ENCODE measurements at regions not wholly inside any gene's neighbourhood (a gene's known extent, or its start where the extent isn't known, plus 50 kb on each side); places are given as distances from the start of the nearest gene placed in this dataset.

DNA sequence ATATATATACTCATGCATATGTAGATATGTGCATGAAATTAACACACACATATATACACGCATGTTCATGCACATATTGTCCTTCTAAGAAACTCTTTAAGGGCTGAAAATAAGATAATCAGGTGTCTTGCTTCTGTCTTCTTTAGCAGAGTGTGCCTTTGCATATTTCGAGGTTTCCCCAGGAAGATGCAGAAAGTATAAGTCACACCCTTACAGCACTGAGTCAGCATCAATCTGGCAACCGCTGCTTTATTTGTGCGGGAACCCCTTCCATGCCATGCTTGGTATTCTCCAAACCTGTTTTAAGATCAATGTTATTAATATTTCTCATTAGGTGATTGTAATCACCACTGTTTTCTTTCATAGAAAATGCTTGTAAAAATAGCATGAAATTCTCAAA is 557.9 kb downstream of the CAAP1 start:
- no peaks in the 10 kb centered on the region for H3K9me3 Mint-ChIP-seq (ENCODE audit: low read depth)
- DNase-seq (ENCODE audit: low spot score, unreplicated experiment) = no peak
- H3K36me3 Mint-ChIP-seq (ENCODE audit: insufficient read depth) = no peaks in the 10 kb centered on the region
- H3K4me3 Mint-ChIP-seq (ENCODE audit: low read depth) = no peak overlapping the region
- H3K27me3 Mint-ChIP-seq = no peaks in the 10 kb centered on the region
- no peak overlapping the region for H3K27ac Mint-ChIP-seq
- TF ChIP-seq, protein P1, sequence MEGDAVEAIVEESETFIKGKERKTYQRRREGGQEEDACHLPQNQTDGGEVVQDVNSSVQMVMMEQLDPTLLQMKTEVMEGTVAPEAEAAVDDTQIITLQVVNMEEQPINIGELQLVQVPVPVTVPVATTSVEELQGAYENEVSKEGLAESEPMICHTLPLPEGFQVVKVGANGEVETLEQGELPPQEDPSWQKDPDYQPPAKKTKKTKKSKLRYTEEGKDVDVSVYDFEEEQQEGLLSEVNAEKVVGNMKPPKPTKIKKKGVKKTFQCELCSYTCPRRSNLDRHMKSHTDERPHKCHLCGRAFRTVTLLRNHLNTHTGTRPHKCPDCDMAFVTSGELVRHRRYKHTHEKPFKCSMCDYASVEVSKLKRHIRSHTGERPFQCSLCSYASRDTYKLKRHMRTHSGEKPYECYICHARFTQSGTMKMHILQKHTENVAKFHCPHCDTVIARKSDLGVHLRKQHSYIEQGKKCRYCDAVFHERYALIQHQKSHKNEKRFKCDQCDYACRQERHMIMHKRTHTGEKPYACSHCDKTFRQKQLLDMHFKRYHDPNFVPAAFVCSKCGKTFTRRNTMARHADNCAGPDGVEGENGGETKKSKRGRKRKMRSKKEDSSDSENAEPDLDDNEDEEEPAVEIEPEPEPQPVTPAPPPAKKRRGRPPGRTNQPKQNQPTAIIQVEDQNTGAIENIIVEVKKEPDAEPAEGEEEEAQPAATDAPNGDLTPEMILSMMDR (IDR thresholded peaks at IDR 0.05; ENCODE audit: unreplicated experiment) = no peak
- peaks cover 10% of the 10 kb centered on the region for H3K4me1 Mint-ChIP-seq (ENCODE audit: low read depth)

DNA sequence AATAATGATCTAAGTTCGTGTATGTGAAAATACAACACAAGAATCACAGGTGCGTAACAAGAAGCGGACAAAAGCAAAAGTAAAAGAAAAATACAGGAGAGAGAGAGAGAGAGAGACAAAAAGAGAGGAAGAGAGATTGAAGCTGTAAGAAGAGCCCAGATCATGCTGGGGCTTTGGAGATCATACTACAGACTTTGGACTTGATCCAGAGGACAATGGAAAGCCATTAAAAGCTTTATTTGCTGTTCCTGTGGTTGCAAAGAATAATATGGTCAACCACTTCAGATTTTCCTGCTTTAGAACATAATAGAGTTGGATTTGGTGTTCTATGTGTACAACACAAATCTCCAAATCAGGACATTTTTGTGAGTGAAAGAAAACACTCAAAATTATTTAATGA is 561.4 kb downstream of the CAAP1 start:
- H3K36me3 Mint-ChIP-seq (ENCODE audit: insufficient read depth) = no peaks in the 10 kb centered on the region
- H3K27me3 Mint-ChIP-seq = no peaks in the 10 kb centered on the region
- no peaks in the 10 kb centered on the region for H3K9me3 Mint-ChIP-seq (ENCODE audit: low read depth)
- peak overlapping the region; percentile 38 for H3K27ac Mint-ChIP-seq
- H3K4me1 Mint-ChIP-seq (ENCODE audit: low read depth) = peaks cover 10% of the 10 kb centered on the region
- TF ChIP-seq, protein P1 (IDR thresholded peaks at IDR 0.05; ENCODE audit: unreplicated experiment) = no peak
- DNase-seq (ENCODE audit: low spot score, unreplicated experiment) = no peak
- H3K4me3 Mint-ChIP-seq (ENCODE audit: low read depth) = no peak overlapping the region

DNA sequence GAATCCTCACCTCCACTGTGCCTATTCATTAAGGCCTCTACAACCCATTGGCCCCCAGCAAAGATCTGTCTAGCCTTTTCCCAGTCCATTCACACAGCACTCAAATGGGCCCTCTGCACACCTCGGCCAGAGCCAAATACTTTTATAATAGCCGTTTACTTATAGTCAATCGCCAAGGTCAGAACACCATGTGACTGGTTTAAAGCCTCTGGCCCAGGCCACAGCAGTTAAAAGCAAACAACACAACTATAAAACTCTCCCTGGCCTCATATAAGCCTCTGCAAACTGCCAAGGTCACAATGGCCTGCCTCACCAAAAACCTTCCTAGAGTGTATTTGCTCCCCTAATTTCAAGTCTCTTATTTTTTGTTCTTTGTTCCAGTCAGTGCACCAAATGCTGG is 562.6 kb downstream of the CAAP1 start:
- Mint-ChIP-seq H3K27ac (no peak overlapping the region), H3K36me3 (ENCODE audit: insufficient read depth) (no peaks in the 10 kb centered on the region), H3K4me1 (ENCODE audit: low read depth) (peaks cover 8% of the 10 kb centered on the region), H3K27me3 (no peaks in the 10 kb centered on the region), H3K9me3 (ENCODE audit: low read depth) (no peaks in the 10 kb centered on the region), H3K4me3 (ENCODE audit: low read depth) (no peak overlapping the region)
- TF ChIP-seq, protein P1 (IDR thresholded peaks at IDR 0.05; ENCODE audit: unreplicated experiment) = no peak
- no peak for DNase-seq (ENCODE audit: low spot score, unreplicated experiment)

DNA sequence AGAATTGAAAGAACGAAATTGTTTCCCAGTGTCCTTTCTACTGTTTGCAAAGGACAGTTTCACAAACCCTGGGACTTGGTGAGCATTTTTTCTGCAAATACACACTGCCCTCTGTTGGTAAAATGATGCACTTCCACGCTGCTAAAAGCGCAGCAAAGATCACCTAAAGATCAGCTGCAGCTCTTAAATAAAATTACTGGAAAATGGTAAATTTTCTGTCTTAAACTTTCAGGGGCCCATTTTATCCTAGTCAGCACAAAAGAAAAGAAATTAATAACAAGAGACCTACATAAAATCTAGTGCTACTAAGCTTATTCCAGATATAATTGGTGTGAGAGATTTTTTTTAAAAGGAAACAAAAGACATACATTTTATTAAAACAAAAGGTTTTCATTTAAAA is 566.0 kb downstream of the CAAP1 start:
- Mint-ChIP-seq H3K36me3 (ENCODE audit: insufficient read depth) (no peaks in the 10 kb centered on the region), H3K4me1 (ENCODE audit: low read depth) (peaks cover 6% of the 10 kb centered on the region), H3K4me3 (ENCODE audit: low read depth) (no peak overlapping the region), H3K27me3 (no peaks in the 10 kb centered on the region), H3K9me3 (ENCODE audit: low read depth) (peaks cover 4% of the 10 kb centered on the region), H3K27ac (no peak overlapping the region)
- TF ChIP-seq, protein P1 (IDR thresholded peaks at IDR 0.05; ENCODE audit: unreplicated experiment) = peak; percentile 93
- peak; percentile 25 for DNase-seq (ENCODE audit: low spot score, unreplicated experiment)

DNA sequence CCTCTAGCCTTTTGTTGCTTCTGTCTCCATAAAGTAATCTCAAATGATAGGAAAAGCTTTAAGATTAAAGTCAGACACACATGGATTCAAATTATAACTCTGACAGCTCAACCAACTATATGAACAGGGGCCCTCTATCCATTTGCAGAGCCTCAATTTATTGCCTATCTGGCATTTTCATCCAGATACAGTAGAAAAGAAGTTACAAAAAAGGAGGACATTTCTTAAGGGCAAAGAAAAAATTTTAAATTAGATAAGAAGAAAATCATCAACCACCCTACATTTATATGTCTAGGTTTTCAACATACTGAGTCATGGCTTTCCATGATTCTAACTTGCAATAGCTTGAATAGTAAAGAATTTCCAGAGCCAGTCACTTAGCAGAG is 567.2 kb downstream of the CAAP1 start:
- Mint-ChIP-seq H3K4me3 (ENCODE audit: low read depth) (no peak overlapping the region), H3K27ac (no peak overlapping the region), H3K27me3 (no peaks in the 10 kb centered on the region), H3K36me3 (ENCODE audit: insufficient read depth) (no peaks in the 10 kb centered on the region), H3K4me1 (ENCODE audit: low read depth) (peaks cover 6% of the 10 kb centered on the region), H3K9me3 (ENCODE audit: low read depth) (peaks cover 4% of the 10 kb centered on the region)
- TF ChIP-seq, protein P1 (IDR thresholded peaks at IDR 0.05; ENCODE audit: unreplicated experiment) = no peak
- DNase-seq (ENCODE audit: low spot score, unreplicated experiment) = no peak
